HG03064 (cell line): ENCODE measurements at regions not wholly inside any gene's neighbourhood (a gene's known extent, or its start where the extent isn't known, plus 50 kb on each side); places are given as distances from the start of the nearest gene placed in this dataset.
"Not testable (repeated sequence)": the region's sequence is repeated elsewhere in the genome, so short reads cannot be mapped to it uniquely, and the experiment has no call there.

Source experiments
- ATAC-seq: cut with Tn5 transposase; IDR thresholded peaks from one replicate; pipeline ENCODE4 v1.9.1; 2021; ENCODE audit warnings: low read depth; ENCODE audit not compliant: unreplicated experiment

DNA sequence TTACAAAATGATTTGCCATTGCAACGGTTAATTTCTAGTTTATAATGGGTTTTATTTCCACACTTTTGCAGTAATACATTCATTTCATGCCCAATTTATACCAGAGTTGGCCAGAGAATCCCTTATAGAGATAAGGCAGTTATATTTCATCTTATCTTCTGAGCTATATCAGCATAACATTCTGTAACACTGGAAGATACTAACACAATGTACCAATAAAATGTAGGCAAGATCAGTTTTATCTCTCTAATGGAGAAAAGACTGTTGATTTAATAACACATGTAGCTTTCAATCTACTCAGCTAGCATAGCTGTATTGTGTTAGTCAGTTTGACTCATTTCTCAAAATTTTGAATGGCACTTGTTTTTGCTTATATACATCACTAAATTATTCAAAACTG, 738.6 kb downstream of the TRAM1L1 start:
- no peak for ATAC-seq

DNA sequence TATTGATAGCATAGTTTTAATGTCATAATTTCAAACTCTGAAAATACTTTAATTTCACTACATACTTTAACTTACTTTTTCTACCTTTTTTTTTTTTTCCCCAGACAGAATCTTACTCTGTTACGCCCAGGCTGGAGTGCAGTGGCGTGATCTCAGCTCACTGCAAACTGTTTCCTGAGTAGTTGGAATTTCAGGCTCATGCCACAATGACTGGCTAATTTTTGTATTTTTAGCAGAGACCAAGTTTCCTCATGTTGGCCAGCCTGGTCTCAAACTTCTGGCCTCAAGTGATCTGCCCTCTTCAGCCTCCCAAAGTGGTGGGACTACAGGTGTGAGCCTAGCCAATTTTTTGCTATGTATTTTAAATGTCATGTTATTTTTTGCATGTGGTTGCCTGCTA, 741.6 kb downstream of the TRAM1L1 start:
- ATAC-seq = no peak

GRCh38 chr4:116342143-116342542, 743.2 kb downstream of the TRAM1L1 start:
- ATAC-seq = no peak

GRCh38 chr4:116332508-116332907, 752.9 kb downstream of the TRAM1L1 start:
- no peak for ATAC-seq

- no peak for ATAC-seq
Measured at GRCh38 chr4:116328261-116328860, 757.0 kb downstream of the TRAM1L1 start.

GRCh38 chr4:116323606-116324005, 761.8 kb downstream of the TRAM1L1 start:
- no peak for ATAC-seq

DNA sequence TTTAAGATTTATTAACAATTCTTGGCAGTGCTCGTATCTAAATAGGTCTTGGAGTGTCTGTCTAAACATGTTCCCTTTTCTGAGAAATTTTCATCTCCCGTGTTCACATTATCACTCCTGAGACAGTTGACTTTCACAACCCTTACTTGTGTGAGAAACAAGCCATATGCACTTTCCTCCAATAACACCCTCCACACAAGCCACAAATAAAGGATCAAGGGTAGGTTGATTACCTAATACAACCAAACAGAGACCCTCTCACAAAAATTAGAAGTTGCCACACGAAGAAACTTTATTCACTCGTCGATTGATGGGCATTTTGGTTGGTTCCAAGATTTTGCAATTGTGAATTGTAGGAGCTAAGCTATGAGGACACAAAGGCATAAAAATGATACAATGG, 763.9 kb downstream of the TRAM1L1 start:
- ATAC-seq = no peak

DNA sequence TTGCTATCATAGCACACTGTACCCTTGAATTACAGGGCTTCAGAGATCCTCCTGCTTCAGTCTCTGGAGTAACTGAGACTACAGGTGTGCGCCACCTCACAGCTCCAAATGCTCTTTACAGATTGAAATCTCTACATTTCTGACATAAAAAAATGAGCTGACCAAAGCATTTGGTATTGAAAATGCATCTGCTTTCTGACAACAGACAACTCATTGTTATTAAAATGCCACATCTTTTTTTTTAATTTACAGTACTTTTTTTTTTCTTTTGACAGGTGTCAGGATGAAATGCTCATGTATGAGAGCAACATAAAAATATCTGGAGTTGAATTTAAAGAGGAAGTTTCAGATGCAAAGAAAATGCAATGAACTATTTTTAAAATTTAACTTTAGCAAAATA, 764.5 kb downstream of the TRAM1L1 start:
- ATAC-seq = no peak

GRCh38 chr4:116303736-116304188, 781.6 kb downstream of the TRAM1L1 start:
- ATAC-seq = no peak

GRCh38 chr4:116302990-116303735, 782.2 kb downstream of the TRAM1L1 start:
- no peak for ATAC-seq

GRCh38 chr4:116275006-116275405, 810.4 kb downstream of the TRAM1L1 start:
- no peak for ATAC-seq

GRCh38 chr4:116272336-116272735, 813.0 kb downstream of the TRAM1L1 start:
- no peak for ATAC-seq

GRCh38 chr4:116260931-116261330, 824.4 kb downstream of the TRAM1L1 start:
- not testable (repeated sequence) for ATAC-seq

DNA sequence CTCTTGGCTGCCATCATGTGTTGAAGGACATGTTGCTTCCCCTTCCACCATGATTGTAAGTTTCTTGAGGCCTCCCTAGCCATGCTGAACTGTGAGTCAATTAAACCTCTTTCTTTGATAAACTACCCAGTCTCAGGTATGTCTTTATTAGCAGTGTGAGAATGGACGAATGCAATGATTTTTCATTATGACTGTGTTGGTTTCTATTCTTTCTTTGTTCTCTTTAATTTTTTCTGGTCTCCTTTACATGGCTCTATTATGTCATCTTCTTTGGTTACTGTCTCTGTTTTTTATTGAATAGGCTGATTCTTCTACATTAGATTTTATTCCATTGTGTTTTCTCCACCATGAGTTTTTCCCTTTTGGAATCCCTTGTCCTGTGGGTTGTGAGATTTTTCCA, 840.6 kb downstream of the TRAM1L1 start:
- no peak for ATAC-seq

GRCh38 chr4:116243431-116243830, 841.9 kb downstream of the TRAM1L1 start:
- no peak for ATAC-seq

GRCh38 chr4:116233971-116234370, 851.4 kb downstream of the TRAM1L1 start:
- no peak for ATAC-seq

DNA sequence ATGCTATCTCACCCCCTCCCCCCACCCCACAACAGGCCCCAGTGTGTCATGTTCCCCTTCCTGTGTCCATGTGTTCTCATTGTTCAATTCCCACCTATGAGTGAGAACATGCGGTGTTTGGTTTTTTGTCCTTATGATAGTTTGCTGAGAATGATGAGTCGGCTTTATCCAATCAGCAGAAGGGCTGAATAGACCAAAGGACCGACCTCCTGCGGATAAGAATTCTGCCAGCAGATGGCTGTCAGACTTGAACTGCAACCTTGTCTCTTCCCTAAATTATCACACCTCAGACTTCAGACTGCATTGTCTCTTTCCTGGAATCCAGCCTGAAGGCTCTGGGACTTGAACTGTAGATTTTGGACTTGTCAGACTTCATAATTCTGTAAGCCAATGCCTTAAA, 853.4 kb downstream of the TRAM1L1 start:
- ATAC-seq = not testable (repeated sequence)

DNA sequence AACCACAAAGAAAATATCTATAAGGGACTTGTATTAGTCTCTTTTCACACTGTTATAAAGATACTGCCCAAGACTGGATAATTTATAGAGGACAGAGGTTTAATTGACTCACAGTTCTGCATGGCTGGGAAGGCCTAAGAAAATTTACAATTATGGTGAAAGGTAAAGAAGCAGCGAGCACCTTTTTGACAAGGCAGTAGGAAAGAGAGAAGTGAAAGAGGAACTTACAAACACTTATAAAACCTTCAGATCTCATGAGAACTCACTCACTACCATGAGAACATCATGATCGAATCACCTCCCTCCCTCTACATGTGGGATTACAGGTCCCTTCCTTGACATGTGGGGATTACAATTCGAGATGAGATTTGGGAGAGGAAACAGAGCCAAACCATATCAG, 856.0 kb downstream of the TRAM1L1 start:
- ATAC-seq = no peak

DNA sequence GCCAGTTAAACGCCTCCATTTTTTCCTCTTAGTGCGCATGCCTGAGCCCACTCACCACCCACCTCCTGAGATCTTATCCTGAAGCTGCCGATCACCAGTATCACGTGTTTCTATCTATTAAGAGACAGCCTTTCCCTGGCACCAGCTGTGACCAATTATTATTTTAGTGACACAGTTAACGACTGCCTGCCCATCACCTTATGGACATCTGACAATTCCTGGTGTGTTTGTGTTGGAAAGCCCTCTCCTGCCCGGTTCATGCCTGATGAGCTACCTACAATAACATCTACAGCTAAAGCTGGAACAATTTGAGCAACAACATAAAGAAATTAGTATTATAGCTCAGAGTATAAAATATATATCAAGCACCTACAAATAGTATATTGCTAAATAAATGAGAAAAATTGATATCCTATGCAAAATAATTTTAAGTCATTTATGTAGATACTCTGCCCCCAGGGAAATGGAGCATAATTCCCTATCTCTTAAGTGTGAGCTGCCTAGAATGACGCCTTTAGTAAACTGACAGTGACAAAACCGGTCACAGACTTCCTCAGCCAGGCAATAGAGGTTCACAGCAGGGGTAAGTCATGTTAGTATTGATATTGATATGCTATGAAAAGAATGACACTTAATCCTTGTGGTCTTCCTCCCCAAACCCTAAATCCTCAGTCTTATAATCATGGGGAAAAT, 862.2 kb downstream of the TRAM1L1 start:
- no peak for ATAC-seq

GRCh38 chr4:116217781-116218180, 867.6 kb downstream of the TRAM1L1 start:
- ATAC-seq = no peak

GRCh38 chr4:116215622-116216021, 869.8 kb downstream of the TRAM1L1 start:
- no peak for ATAC-seq

GRCh38 chr4:116202524-116202923, 882.9 kb downstream of the TRAM1L1 start:
- no peak for ATAC-seq
